Keratinocyte (primary cell): ENCODE measurements at regions not wholly inside any gene's neighbourhood (a gene's known extent, or its start where the extent isn't known, plus 50 kb on each side); places are given as distances from the start of the nearest gene placed in this dataset.

Experiments used
- DNase-seq: peaks from one replicate; pipeline ENCODE4 v3.0.0-alpha.2; 2011; ENCODE audit warnings: low read depth, missing footprints, low spot score
- FAIRE-seq: peaks from 2 replicates; lab custom pipeline; 2011; peaks lifted over from hg19 to GRCh38; lab: Jason Lieb, UNC
- H2AFZ ChIP-seq: 2 replicates; pipeline ENCODE4 v1.6.0; 2012; ENCODE audit warnings: low read length, control low read depth, inconsistent platforms; ENCODE audit not compliant: control insufficient read depth
- H3K27ac ChIP-seq: 2 replicates; pipeline ENCODE4 v1.5.1; 2011; ENCODE audit warnings: low read length; ENCODE audit not compliant: control insufficient read depth, insufficient read depth
- H3K27me3 ChIP-seq: 3 replicates; pipeline ENCODE4 v1.6.0; 2011; ENCODE audit warnings: low read length; ENCODE audit not compliant: control insufficient read depth, insufficient read depth; ENCODE audit errors: extremely low read depth
- H3K36me3 ChIP-seq, 2 experiments: 2 replicates in 1 of 2; 3 replicates in 1 of 2; pipeline ENCODE4 v1.5.1; 2011; ENCODE audit warnings: low read length in 2 of 2, mild to moderate bottlenecking in 1 of 2; ENCODE audit not compliant: control insufficient read depth in 2 of 2, insufficient read depth in 2 of 2; ENCODE audit errors: extremely low read depth in 1 of 2
- H3K4me1 ChIP-seq: 3 replicates; pipeline ENCODE4 v1.5.1; 2011; ENCODE audit warnings: low read length; ENCODE audit not compliant: control insufficient read depth, insufficient read depth; ENCODE audit errors: extremely low read depth
- H3K4me2 ChIP-seq: 3 replicates; pipeline ENCODE4 v1.6.0; 2011; ENCODE audit warnings: low read depth, low read length; ENCODE audit not compliant: control insufficient read depth, insufficient read depth; ENCODE audit errors: extremely low read depth
- H3K4me3 ChIP-seq, 3 experiments: fragments of 200-600 bp in 1 of 3; sonication (generic) in 1 of 3; 2 replicates in 2 of 3; 3 replicates in 1 of 3; pipeline ENCODE4 v1.5.1; 2011 to 2016; ENCODE audit warnings: low read length in 3 of 3, mild to moderate bottlenecking in 3 of 3, control low read depth in 2 of 3, inconsistent platforms in 1 of 3, low read depth in 1 of 3, mixed read lengths in 1 of 3, mixed run types in 1 of 3, moderate library complexity in 1 of 3; ENCODE audit not compliant: control insufficient read depth in 2 of 3, insufficient read depth in 2 of 3; ENCODE audit errors: extremely low read depth in 1 of 3
- H3K79me2 ChIP-seq: 2 replicates; pipeline ENCODE4 v1.6.0; 2012; ENCODE audit warnings: low read length; ENCODE audit not compliant: control insufficient read depth, insufficient read depth
- H3K9ac ChIP-seq: 3 replicates; pipeline ENCODE4 v1.6.0; 2011; ENCODE audit warnings: low read length; ENCODE audit not compliant: control insufficient read depth, insufficient read depth; ENCODE audit errors: extremely low read depth
- H3K9me1 ChIP-seq: 3 replicates; pipeline ENCODE4 v1.6.0; 2011; ENCODE audit warnings: low read length; ENCODE audit not compliant: control insufficient read depth, insufficient read depth; ENCODE audit errors: extremely low read depth
- H3K9me3 ChIP-seq: 2 replicates; pipeline ENCODE4 v1.5.1; 2012; ENCODE audit warnings: low read depth, low read length; ENCODE audit not compliant: control insufficient read depth
- H4K20me1 ChIP-seq: 3 replicates; pipeline ENCODE4 v1.6.0; 2011; ENCODE audit warnings: low read length; ENCODE audit not compliant: control insufficient read depth, insufficient read depth; ENCODE audit errors: extremely low read depth
- CTCF ChIP-seq, 3 experiments: IDR thresholded peaks in 1 of 3; conservative IDR thresholded peaks in 1 of 3; optimal IDR thresholded peaks in 1 of 3; 2 replicates in 2 of 3; 3 replicates in 1 of 3; pipeline versions ENCODE3 to v1.5.1; 2011; ENCODE audit warnings: low read length in 3 of 3, mild to moderate bottlenecking in 3 of 3, moderate library complexity in 2 of 3, control low read depth in 1 of 3, inconsistent platforms in 1 of 3; ENCODE audit not compliant: insufficient read depth in 2 of 3; ENCODE audit errors: extremely low read depth in 1 of 3
- EZH2 ChIP-seq: IDR thresholded peaks from one replicate; pipeline ENCODE4 v1.6.1; 2012; ENCODE audit warnings: inconsistent platforms, mild to moderate bottlenecking, low read length, moderate library complexity
- dilution Hi-C: fragments of 300-500 bp; cut with MboI; formaldehyde crosslinking; loops from one replicate; pipeline ENCODE4 v1.7.0; 2020; ENCODE audit warnings: low sequenced_read_pairs; ENCODE audit not compliant: extremely low pct_ligation_motif_present

DNA sequence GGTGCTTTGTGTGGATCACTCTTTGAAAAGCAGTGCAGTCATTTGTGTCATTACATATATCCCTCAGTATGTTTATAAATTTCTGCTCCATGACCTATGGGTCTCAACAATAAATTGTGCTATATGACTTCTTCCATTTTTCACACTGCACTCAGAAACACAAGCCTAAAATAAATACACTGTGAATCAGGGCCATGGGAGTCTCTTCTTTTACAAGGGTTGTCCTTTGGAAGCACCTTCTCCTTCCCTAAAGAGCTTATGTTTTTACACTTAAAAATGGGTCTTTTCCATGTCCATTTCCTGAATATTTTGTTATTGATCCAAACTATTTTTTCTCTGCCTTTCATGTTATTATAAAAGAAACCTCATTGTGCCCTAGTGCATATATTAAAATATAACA, 108.3 kb upstream of the MEOX2 start:
- Histone ChIP-seq H4K20me1 (no peaks in the 10 kb centered on the region), H3K27me3 (no peaks in the 10 kb centered on the region), H3K9ac (no peak overlapping the region), H3K4me2 (no peak overlapping the region), H3K9me1 (no peaks in the 10 kb centered on the region), H3K4me3 (no peak overlapping the region), H3K27ac (no peak overlapping the region), H3K4me1 (no peaks in the 10 kb centered on the region), H3K36me3 (no peaks in the 10 kb centered on the region), H2AFZ (no peak overlapping the region), H3K79me2 (no peaks in the 10 kb centered on the region), H3K9me3 (no peaks in the 10 kb centered on the region)
- TF ChIP-seq CTCF (optimal IDR thresholded peaks at IDR 0.05 in 1 of 3, IDR thresholded peaks at IDR 0.05 in 1 of 3, conservative IDR thresholded peaks at IDR 0.05 in 1 of 3; ENCODE audit: extremely low read depth in 1 of 3, insufficient read depth in 2 of 3, low read length in 3 of 3): no peak
- TF ChIP-seq EZH2: no peak
- DNase-seq: no peak
- dilution Hi-C loops: no loop called here
- no peak for FAIRE-seq

DNA sequence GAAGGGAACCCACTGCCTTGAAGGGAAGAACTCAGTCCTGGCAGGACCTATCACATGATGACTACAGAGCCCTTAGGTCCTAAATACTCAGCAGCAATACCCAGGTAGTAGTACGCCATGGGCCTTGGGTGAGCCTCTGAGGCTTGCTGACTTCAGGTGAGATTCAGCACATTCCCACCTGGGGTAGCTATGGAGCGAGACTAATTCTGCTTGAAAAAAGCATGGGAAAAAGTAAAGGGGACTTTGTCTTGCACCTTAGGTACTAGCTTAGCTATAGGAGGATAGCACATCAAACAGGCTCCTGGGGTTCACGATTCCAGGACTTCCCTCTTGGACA, 98.2 kb upstream of the MEOX2 start:
- H3K9me3 ChIP-seq: no peaks in the 10 kb centered on the region
- H4K20me1 ChIP-seq: no peaks in the 10 kb centered on the region
- TF ChIP-seq EZH2: no peak
- no peak for TF ChIP-seq CTCF (optimal IDR thresholded peaks at IDR 0.05 in 1 of 3, IDR thresholded peaks at IDR 0.05 in 1 of 3, conservative IDR thresholded peaks at IDR 0.05 in 1 of 3; ENCODE audit: extremely low read depth in 1 of 3, insufficient read depth in 2 of 3, low read length in 3 of 3)
- no peaks in the 10 kb centered on the region for H3K79me2 ChIP-seq
- dilution Hi-C loops: no loop called here
- no peak for FAIRE-seq
- no peak overlapping the region for H2AFZ ChIP-seq
- no peaks in the 10 kb centered on the region for H3K36me3 ChIP-seq
- no peaks in the 10 kb centered on the region for H3K27me3 ChIP-seq
- H3K4me2 ChIP-seq: no peak overlapping the region
- no peak overlapping the region for H3K9ac ChIP-seq
- DNase-seq: no peak
- no peak overlapping the region for H3K27ac ChIP-seq
- H3K4me3 ChIP-seq: no peak overlapping the region
- H3K9me1 ChIP-seq: no peaks in the 10 kb centered on the region
- no peaks in the 10 kb centered on the region for H3K4me1 ChIP-seq
